ENCODE measurements at regions not wholly inside any gene's neighbourhood (a gene's known extent, or its start where the extent isn't known, plus 50 kb on each side); places are given as distances from the start of the nearest gene placed in this dataset.

DNA sequence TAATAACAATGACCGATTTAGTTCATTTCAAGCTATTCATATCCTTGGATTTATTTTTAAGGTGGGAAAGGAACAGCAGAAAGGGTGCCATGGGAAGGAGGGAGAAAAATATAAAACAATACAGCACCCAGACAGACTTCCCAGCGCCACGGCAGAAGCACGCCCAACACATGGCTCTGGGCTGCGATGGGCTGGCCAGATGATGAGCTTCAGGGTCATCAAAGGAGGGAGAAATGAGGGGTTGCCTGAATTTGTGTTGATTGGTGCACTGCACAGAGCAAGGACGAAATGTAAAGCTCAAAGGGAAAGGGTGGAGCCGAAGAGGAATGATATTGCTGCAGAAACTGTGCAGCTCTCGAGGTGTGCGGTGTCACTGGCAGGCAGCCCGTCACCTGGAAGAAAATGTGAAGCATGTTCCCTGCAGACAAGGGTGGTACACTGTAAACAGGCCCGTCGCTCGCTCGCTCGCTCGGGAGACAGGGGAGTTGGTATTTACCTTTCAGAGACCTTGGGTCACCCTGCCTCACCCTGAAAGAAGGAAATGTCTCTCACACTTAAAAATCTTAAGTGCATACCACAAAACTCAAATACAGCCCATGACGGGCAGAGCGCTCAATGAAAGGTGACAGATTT lies 195.5 kb upstream of the CTAGE1 start:
- no peak overlapping the region for H3K4me3 Mint-ChIP-seq
- H3K9me3 Mint-ChIP-seq, result peaks cover 9% of the 10 kb centered on the region
- H3K36me3 Mint-ChIP-seq (ENCODE audit: low read depth), result no peaks in the 10 kb centered on the region
- no peak overlapping the region for H3K27ac Mint-ChIP-seq
- no peaks in the 10 kb centered on the region for H3K27me3 Mint-ChIP-seq
- H3K4me1 Mint-ChIP-seq (ENCODE audit: low read depth), result no peaks in the 10 kb centered on the region
- intact Hi-C loops (cut with micrococcal nuclease), result no loop called here

DNA sequence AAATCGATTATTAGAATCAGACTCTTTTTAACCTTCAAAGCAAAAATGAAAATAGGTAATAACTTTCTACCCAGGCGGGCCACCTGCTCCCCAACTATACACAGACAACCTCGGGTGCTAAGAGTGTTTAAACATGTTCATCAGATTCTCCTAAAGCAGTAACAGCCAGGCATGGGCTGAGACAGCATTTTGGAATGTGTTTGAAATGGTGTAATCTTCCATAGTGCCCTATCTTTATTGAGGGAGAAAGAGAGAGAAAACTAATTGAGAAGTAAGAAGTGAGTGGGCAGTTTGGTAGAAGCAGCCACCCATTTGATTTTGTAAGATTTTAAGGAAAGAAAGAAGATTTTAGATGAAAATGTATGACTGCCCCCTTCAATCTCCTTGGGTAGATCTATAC lies 196.1 kb upstream of the CTAGE1 start:
- H3K36me3 Mint-ChIP-seq (ENCODE audit: low read depth), result no peaks in the 10 kb centered on the region
- H3K4me1 Mint-ChIP-seq (ENCODE audit: low read depth), result no peaks in the 10 kb centered on the region
- no peaks in the 10 kb centered on the region for H3K27me3 Mint-ChIP-seq
- no peak overlapping the region for H3K27ac Mint-ChIP-seq
- intact Hi-C loops (cut with micrococcal nuclease), result no loop called here
- H3K9me3 Mint-ChIP-seq, result peaks cover 9% of the 10 kb centered on the region
- no peak overlapping the region for H3K4me3 Mint-ChIP-seq

DNA sequence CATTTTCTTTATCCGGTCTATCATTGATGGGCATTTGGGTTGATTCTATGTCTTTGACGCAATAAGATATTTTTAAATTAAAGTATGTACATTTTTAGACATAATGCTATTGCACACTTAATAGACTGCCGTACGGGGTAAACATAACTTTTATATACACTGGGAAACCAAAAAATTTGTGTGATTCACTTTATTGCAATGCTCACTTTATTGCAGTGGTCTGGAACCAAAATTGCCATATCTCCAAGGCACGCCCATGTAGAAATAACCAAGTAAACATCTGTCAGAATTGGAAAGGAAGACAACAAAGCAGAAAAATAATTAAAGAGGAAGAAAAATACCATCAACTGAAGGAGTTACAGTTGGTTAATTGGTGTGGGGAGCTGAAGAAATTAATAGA lies 205.8 kb upstream of the CTAGE1 start:
- intact Hi-C loops (cut with micrococcal nuclease), result no loop called here
- Mint-ChIP-seq H3K9me3 (peaks cover 9% of the 10 kb centered on the region), H3K27me3 (no peaks in the 10 kb centered on the region), H3K36me3 (ENCODE audit: low read depth) (no peaks in the 10 kb centered on the region), H3K27ac (no peak overlapping the region), H3K4me1 (ENCODE audit: low read depth) (no peaks in the 10 kb centered on the region), H3K4me3 (no peak overlapping the region)

DNA sequence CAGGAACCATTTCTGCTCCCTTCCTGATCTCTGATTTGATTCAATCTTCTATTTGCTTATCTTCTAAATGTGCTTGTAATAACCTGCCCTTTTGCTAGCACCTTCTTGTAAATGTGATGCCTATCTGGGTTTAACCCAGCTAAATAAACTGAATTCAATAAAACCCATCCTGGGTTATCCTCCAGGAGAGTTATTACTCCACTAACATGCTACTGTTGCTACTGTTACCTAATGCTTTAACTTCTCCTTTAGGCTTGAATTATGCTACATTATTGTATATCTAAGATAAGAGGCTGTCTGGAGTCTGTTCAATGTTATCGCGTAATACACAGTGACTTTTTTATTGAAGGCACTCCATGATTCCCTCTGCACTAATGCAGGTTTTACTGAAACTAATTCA lies 206.5 kb upstream of the CTAGE1 start:
- no peaks in the 10 kb centered on the region for H3K36me3 Mint-ChIP-seq (ENCODE audit: low read depth)
- H3K4me1 Mint-ChIP-seq (ENCODE audit: low read depth), result no peaks in the 10 kb centered on the region
- intact Hi-C loops (cut with micrococcal nuclease), result no loop called here
- H3K4me3 Mint-ChIP-seq, result no peak overlapping the region
- H3K9me3 Mint-ChIP-seq, result peaks cover 16% of the 10 kb centered on the region
- no peak overlapping the region for H3K27ac Mint-ChIP-seq
- H3K27me3 Mint-ChIP-seq, result no peaks in the 10 kb centered on the region

DNA sequence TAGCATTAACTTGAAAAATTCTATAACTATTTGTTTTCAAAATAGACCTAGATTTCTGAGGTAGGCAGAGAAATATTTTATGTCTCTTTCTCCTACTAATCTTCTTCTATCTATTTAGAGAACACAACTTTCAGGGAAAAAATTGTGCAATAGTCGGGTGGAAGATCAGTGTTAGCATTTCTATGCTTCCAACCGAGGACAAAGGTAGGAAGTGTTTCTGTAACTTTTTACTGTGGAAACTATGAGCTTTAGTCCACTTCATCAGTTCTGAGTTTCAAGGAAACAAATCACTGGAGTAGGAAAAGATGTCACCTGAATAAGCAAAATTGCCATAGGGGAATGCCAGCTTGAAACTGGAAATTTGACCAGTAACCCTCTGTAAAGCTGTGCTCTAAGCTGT lies 207.7 kb upstream of the CTAGE1 start:
- no peaks in the 10 kb centered on the region for H3K4me1 Mint-ChIP-seq (ENCODE audit: low read depth)
- intact Hi-C loops (cut with micrococcal nuclease), result no loop called here
- H3K4me3 Mint-ChIP-seq, result no peak overlapping the region
- no peak overlapping the region for H3K27ac Mint-ChIP-seq
- no peaks in the 10 kb centered on the region for H3K27me3 Mint-ChIP-seq
- no peaks in the 10 kb centered on the region for H3K36me3 Mint-ChIP-seq (ENCODE audit: low read depth)
- peaks cover 18% of the 10 kb centered on the region for H3K9me3 Mint-ChIP-seq

DNA sequence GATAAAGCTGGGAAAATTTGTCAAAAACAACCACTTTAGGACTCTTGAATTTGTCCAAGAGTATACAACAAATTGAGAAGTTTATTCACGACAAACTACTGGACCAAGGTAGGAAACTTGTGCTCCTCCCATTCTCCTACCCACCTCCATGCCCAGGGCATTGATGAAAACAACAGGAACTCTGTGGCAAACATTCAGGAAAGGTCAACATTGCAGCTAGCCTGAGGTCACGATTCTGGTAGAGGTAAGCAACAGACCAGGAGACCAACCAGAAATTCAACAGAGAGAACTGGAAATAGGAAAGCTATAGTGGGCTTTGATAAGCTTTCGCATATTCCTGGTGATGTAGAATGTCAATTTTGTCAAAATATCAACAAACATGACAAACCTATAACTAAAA lies 209.1 kb upstream of the CTAGE1 start:
- Mint-ChIP-seq H3K9me3 (peaks cover 18% of the 10 kb centered on the region), H3K27me3 (no peaks in the 10 kb centered on the region), H3K27ac (no peak overlapping the region), H3K36me3 (ENCODE audit: low read depth) (no peaks in the 10 kb centered on the region), H3K4me1 (ENCODE audit: low read depth) (no peaks in the 10 kb centered on the region), H3K4me3 (no peak overlapping the region)
- intact Hi-C loops (cut with micrococcal nuclease), result no loop called here

DNA sequence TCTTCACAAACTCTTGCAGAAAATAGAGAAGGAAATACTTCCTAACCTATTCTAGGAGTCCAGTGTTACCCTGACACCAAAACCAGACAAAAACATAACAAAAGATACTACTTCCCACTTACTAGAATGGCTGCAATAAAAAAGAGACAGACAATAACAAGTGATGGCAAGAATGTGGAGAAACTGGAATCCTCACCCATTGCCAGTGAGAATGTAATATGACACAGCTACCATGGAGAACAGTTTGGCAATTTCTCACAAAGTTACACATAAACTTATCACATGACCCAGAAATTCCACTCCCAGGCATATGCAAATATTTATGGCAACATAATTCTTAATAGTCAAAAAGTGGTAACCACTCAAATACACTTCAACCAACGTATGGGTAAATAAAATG lies 209.8 kb upstream of the CTAGE1 start:
- Mint-ChIP-seq H3K4me1 (ENCODE audit: low read depth) (no peaks in the 10 kb centered on the region), H3K4me3 (no peak overlapping the region), H3K36me3 (ENCODE audit: low read depth) (no peaks in the 10 kb centered on the region), H3K27me3 (no peaks in the 10 kb centered on the region), H3K9me3 (peaks cover 18% of the 10 kb centered on the region), H3K27ac (no peak overlapping the region)
- intact Hi-C loops (cut with micrococcal nuclease), result no loop called here

DNA sequence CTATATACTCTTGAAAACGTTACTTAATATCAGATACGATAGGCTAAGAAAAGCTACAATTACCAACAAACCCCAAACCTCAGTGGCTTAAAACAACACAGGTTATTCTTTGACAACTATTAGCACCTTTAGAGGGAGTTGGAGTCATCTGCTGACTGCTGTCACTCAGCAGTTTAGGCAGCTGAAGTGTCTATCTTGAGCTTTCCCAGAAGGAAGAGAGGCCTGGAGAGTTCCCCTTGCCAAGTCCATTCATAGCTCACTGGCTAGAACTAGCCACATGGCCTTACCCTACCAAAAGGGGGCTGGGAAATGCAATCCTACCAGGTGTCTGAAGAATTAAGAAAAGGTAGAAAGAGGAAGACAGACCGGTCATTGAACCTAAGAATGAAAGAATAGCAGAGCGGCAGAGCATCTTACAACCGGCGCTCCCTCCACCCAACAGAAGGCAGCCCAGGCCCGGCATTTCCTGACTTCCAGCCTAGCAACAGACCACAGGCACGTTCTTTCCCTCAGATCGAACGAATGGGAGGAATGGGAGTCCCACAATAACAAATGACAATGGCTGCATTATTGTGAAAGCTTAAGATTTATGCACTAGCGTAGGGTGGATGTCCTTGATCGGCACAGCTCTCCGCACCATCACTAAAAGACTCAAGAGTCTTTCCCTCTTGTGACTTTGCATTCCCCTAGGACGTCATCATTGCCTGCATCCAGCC lies 211.2 kb upstream of the CTAGE1 start:
- Mint-ChIP-seq H3K36me3 (ENCODE audit: low read depth) (no peaks in the 10 kb centered on the region), H3K27me3 (no peaks in the 10 kb centered on the region), H3K4me3 (no peak overlapping the region), H3K27ac (no peak overlapping the region), H3K9me3 (peaks cover 18% of the 10 kb centered on the region), H3K4me1 (ENCODE audit: low read depth) (no peaks in the 10 kb centered on the region)
- intact Hi-C loops (cut with micrococcal nuclease), result no loop called here

DNA sequence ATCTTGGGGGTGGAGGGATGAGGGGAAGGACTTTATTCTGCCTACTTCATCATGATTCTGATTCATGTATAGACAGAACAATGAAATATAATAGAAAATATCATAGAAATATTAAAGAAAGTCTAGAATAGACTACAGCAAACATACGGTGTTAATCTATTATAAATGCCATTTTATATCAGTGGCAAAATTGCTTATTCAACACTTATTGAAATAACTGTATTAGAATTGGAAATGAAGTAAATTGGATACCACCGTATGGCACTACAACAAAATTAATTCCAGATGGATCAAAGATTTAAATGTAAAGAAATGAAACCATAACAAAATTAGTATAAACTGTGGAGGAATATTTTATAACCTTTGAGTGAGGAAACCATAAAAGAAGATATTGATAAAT lies 213.3 kb upstream of the CTAGE1 start:
- H3K4me1 Mint-ChIP-seq (ENCODE audit: low read depth), result no peaks in the 10 kb centered on the region
- no peaks in the 10 kb centered on the region for H3K36me3 Mint-ChIP-seq (ENCODE audit: low read depth)
- no peak overlapping the region for H3K27ac Mint-ChIP-seq
- no peak overlapping the region for H3K4me3 Mint-ChIP-seq
- intact Hi-C loops (cut with micrococcal nuclease), result no loop called here
- H3K27me3 Mint-ChIP-seq, result no peaks in the 10 kb centered on the region
- H3K9me3 Mint-ChIP-seq, result peaks cover 13% of the 10 kb centered on the region

DNA sequence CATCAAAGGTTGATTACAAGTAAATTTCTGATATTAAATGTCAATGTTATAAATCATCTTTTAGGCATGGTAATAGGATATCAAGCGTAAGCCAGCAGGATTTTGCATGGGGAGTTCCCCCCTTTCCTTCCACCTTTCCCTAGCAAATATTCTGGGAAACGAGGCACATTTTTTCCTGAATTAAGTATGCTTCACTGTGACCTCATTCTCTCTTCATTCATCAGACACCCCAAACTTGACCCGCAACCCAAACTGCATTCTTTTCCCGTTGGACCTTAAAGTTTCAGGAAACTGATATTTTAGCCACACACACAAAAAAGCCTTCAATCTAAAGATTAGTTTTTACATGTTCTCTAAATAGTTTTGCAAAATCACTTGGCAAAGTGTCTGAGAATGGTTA lies 214.5 kb upstream of the CTAGE1 start:
- H3K27ac Mint-ChIP-seq, result no peak overlapping the region
- peaks cover 8% of the 10 kb centered on the region for H3K9me3 Mint-ChIP-seq
- no peaks in the 10 kb centered on the region for H3K4me1 Mint-ChIP-seq (ENCODE audit: low read depth)
- no peaks in the 10 kb centered on the region for H3K27me3 Mint-ChIP-seq
- intact Hi-C loops (cut with micrococcal nuclease), result no loop called here
- no peaks in the 10 kb centered on the region for H3K36me3 Mint-ChIP-seq (ENCODE audit: low read depth)
- no peak overlapping the region for H3K4me3 Mint-ChIP-seq

DNA sequence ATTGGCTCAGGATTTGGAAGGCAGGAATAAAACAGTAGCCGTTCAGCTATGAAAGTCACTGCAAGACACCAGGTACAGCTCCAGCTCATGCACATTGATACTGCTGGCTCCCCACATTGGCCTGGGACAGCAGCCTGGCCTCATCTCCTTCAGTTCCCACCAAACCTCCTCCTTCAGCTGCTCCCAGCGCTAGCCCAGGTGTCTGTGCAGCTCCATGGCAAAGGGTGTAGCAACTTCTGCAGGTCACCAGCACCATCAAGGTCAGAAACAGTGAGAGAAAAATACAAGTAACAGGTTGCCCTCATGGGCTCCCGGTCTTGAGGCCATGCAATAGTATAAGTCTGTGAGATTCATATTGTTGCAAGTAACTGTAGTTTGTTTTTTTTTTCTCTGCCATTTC lies 216.7 kb upstream of the CTAGE1 start:
- H3K4me3 Mint-ChIP-seq, result no peak overlapping the region
- no peaks in the 10 kb centered on the region for H3K27me3 Mint-ChIP-seq
- intact Hi-C loops (cut with micrococcal nuclease), result no loop called here
- peaks cover 22% of the 10 kb centered on the region for H3K9me3 Mint-ChIP-seq
- H3K27ac Mint-ChIP-seq, result no peak overlapping the region
- no peaks in the 10 kb centered on the region for H3K4me1 Mint-ChIP-seq (ENCODE audit: low read depth)
- H3K36me3 Mint-ChIP-seq (ENCODE audit: low read depth), result no peaks in the 10 kb centered on the region

DNA sequence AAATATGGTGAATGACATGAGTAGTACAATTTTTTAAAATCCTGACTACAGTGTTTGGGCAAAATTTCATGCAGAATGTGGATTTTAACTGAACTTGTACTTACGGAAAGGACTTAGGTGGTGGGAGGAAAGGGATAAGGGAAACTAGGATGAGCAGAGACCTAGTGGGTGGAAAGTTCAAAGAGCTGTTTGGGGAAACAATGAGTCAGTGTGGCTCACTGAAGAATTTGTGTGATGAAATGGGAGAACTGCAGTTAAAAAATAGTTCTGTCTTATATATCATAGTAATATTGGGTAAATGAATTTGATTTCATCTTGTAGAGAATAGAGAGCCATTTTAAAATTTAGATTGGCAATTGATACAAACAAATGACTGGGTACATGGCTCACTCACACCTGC lies 220.1 kb upstream of the CTAGE1 start:
- Mint-ChIP-seq H3K36me3 (ENCODE audit: low read depth) (no peaks in the 10 kb centered on the region), H3K9me3 (peaks cover 34% of the 10 kb centered on the region), H3K27me3 (no peaks in the 10 kb centered on the region), H3K4me1 (ENCODE audit: low read depth) (no peaks in the 10 kb centered on the region), H3K27ac (no peak overlapping the region), H3K4me3 (no peak overlapping the region)
- intact Hi-C loops (cut with micrococcal nuclease), result no loop called here

DNA sequence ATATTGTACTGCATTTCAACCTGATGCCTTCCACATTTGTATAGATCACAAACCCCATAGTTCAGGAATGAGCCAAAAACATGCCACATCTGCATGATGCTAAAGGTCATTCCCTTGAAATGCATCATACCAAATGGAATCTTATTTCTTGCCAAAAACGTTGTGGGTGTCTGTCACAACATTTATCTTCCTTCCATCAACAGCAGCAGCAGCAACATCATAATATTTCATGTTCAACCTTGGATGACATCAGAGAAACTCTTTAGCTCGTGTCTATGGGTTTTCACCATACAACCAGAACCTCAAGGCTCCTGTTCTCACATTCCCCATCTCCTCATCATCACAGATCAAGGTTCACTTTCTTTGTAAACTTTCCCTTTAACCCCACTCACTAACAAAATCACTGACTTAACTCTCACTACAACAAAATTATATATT lies 221.3 kb upstream of the CTAGE1 start:
- Mint-ChIP-seq H3K27me3 (no peaks in the 10 kb centered on the region), H3K9me3 (peaks cover 34% of the 10 kb centered on the region), H3K4me1 (ENCODE audit: low read depth) (no peaks in the 10 kb centered on the region), H3K4me3 (no peak overlapping the region), H3K36me3 (ENCODE audit: low read depth) (no peaks in the 10 kb centered on the region), H3K27ac (no peak overlapping the region)
- intact Hi-C loops (cut with micrococcal nuclease), result no loop called here

DNA sequence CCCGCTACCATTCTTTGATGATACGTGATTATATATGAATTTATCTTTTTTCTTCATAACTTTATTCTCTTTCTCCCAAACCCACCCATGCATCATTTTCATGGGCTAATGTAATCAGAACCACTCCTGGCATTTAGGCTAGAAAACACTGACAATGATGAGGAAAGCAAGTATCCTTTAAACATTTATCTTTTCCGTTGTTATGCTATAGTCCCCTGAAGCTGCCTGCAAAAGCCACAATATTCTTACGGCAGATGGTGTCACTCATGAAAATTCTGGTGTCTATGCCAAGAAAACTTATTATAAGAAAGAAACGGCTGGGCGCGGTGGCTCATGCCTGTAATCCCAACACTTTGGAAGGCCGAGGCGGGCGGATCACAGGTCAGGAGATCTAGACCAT lies 221.8 kb upstream of the CTAGE1 start:
- Mint-ChIP-seq H3K36me3 (ENCODE audit: low read depth) (no peaks in the 10 kb centered on the region), H3K9me3 (peaks cover 34% of the 10 kb centered on the region), H3K4me3 (no peak overlapping the region), H3K4me1 (ENCODE audit: low read depth) (no peaks in the 10 kb centered on the region), H3K27me3 (no peaks in the 10 kb centered on the region), H3K27ac (no peak overlapping the region)
- intact Hi-C loops (cut with micrococcal nuclease), result no loop called here

DNA sequence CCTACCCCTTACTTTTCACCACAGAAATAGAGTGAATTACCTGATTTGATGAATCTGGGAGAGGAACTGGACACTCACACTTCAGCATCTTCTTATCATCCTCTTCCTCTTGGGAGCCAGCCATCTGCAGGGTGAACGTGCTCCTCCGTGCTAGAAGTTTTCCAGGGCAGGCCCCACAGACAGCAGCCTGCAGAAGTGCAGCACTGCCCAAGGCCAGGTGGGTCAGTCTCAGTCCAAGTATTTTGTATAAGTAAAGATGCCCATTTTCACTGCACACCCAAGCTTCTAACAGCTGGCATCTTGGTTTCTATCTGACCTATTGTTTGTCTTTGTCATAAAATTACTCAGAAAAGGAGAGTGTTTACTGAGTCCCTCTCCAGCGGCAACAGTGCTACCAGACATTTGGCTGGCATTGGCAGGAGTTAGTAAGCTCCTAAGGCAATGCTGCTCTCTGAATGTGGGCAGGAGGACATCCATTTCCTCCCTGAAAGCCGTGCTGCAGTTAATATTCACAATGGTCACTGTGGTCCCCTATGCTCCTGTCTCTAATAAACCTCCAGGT lies 222.6 kb upstream of the CTAGE1 start:
- Mint-ChIP-seq H3K9me3 (peaks cover 34% of the 10 kb centered on the region), H3K27me3 (no peaks in the 10 kb centered on the region), H3K36me3 (ENCODE audit: low read depth) (no peaks in the 10 kb centered on the region), H3K27ac (no peak overlapping the region), H3K4me3 (no peak overlapping the region), H3K4me1 (ENCODE audit: low read depth) (no peaks in the 10 kb centered on the region)
- intact Hi-C loops (cut with micrococcal nuclease), result no loop called here
